MG63 (cell line): ENCODE measurements at regions not wholly inside any gene's neighbourhood (a gene's known extent, or its start where the extent isn't known, plus 50 kb on each side); places are given as distances from the start of the nearest gene placed in this dataset.

Experiments used
- DNase-seq: peaks from one replicate; pipeline ENCODE4 v3.0.0-alpha.2; 2020
- H3K27me3 ChIP-seq: fragments of 250-450 bp; sonication (Bioruptor Pico); 2 replicates; pipeline ENCODE4 v1.5.1; 2020; ENCODE audit warnings: mild to moderate bottlenecking, moderate library complexity
- H3K36me3 ChIP-seq: fragments of 250-450 bp; sonication (Bioruptor Pico); 2 replicates; pipeline ENCODE4 v1.5.1; 2020; ENCODE audit warnings: mild to moderate bottlenecking, moderate library complexity
- H3K4me3 ChIP-seq: fragments of 250-450 bp; sonication (Bioruptor Pico); 2 replicates; pipeline ENCODE4 v1.5.1; 2020; ENCODE audit warnings: mild to moderate bottlenecking, moderate library complexity
- H3K9me3 ChIP-seq: fragments of 250-450 bp; sonication (Bioruptor Pico); 2 replicates; pipeline ENCODE4 v1.5.1; 2020; ENCODE audit warnings: mild to moderate bottlenecking, moderate library complexity

GRCh38 chr6:14059791-14060436 lies 57.7 kb upstream of the CD83 start:
- no peaks in the 10 kb centered on the region for H3K36me3 ChIP-seq
- H3K27me3 ChIP-seq: no peaks in the 10 kb centered on the region; the same call in 1 of the 2 replicates
- peaks cover 10% of the 10 kb centered on the region for H3K9me3 ChIP-seq
- H3K4me3 ChIP-seq: no peak overlapping the region
- DNase-seq: peak; percentile 91

- no peaks in the 10 kb centered on the region for H3K36me3 ChIP-seq
- no peaks in the 10 kb centered on the region; the same call in 1 of the 2 replicates for H3K27me3 ChIP-seq
- H3K4me3 ChIP-seq: no peak overlapping the region
- DNase-seq: peak; percentile 48
- peaks cover 10% of the 10 kb centered on the region for H3K9me3 ChIP-seq
These were observed 56.6 kb upstream of the CD83 start for GRCh38 chr6:14060971-14061370.

GRCh38 chr6:14061643-14062042 lies 55.9 kb upstream of the CD83 start:
- DNase-seq: no peak
- no peaks in the 10 kb centered on the region; the same call in 1 of the 2 replicates for H3K27me3 ChIP-seq

GRCh38 chr6:14062345-14063029 lies 55.1 kb upstream of the CD83 start:
- Histone ChIP-seq H3K9me3 (peaks cover 10% of the 10 kb centered on the region), H3K4me3 (no peak overlapping the region), H3K27me3 (no peaks in the 10 kb centered on the region; the same call in 1 of the 2 replicates), H3K36me3 (no peaks in the 10 kb centered on the region)
- DNase-seq: no peak

More at GRCh38 chr6:14061643-14062042, 55.9 kb upstream of the CD83 start:
- no peak overlapping the region for H3K4me3 ChIP-seq
- no peaks in the 10 kb centered on the region for H3K36me3 ChIP-seq
- peaks cover 10% of the 10 kb centered on the region for H3K9me3 ChIP-seq

GRCh38 chr6:14063756-14064155 lies 53.8 kb upstream of the CD83 start:
- Histone ChIP-seq H3K9me3 (peaks cover 10% of the 10 kb centered on the region), H3K36me3 (no peaks in the 10 kb centered on the region), H3K27me3 (no peaks in the 10 kb centered on the region; the same call in 1 of the 2 replicates), H3K4me3 (no peak overlapping the region)
- no peak for DNase-seq

- Histone ChIP-seq H3K9me3 (peaks cover 10% of the 10 kb centered on the region), H3K27me3 (no peaks in the 10 kb centered on the region), H3K36me3 (no peaks in the 10 kb centered on the region), H3K4me3 (no peak overlapping the region)
- DNase-seq: no peak
These were observed 52.2 kb upstream of the CD83 start for GRCh38 chr6:14065350-14065749.

- Histone ChIP-seq H3K9me3 (peaks cover 10% of the 10 kb centered on the region), H3K27me3 (no peaks in the 10 kb centered on the region), H3K4me3 (no peak overlapping the region), H3K36me3 (no peaks in the 10 kb centered on the region)
- DNase-seq: peak; percentile 22
These were observed 50.7 kb upstream of the CD83 start for GRCh38 chr6:14066782-14067406.

- H3K27me3 ChIP-seq: no peaks in the 10 kb centered on the region
- no peak for DNase-seq
- no peaks in the 10 kb centered on the region for H3K36me3 ChIP-seq
- no peak overlapping the region for H3K4me3 ChIP-seq
- peaks cover 4% of the 10 kb centered on the region for H3K9me3 ChIP-seq
These were observed 49.9 kb upstream of the CD83 start for GRCh38 chr6:14067656-14068055.
